ENCODE measurements at regions not wholly inside any gene's neighbourhood (a gene's known extent, or its start where the extent isn't known, plus 50 kb on each side); places are given as distances from the start of the nearest gene placed in this dataset.

DNA sequence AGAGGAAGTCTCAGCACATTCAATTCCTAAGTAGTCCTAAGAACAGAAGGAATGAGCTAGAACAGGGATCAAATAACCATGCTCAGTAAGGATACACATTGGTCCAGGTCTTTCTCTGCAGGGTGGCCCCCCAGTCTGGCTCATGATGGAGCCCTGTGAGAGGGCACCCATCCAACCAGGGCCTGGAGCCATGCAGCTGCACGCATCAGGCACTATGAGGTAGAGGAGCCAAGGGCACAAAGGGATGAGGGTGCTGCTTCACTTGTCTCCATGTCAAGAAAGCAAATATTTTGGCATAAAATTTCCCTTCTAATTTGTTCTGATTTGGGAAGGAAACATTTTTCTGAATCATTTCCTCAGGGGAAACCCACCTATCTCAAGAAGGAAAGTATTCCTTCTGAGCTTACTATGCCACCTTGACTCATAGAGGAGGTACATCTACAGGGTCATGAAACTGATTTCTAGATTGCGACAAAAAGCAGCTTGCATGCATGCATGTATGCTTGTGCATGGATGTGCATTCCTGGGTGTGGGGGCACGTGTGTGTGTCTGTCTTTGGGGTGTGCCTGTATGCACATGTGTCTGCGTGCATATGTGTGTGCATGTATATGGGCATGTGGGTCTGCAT lies 600.3 kb downstream of the MID1IP1 start:
- TF ChIP-seq, protein P1, sequence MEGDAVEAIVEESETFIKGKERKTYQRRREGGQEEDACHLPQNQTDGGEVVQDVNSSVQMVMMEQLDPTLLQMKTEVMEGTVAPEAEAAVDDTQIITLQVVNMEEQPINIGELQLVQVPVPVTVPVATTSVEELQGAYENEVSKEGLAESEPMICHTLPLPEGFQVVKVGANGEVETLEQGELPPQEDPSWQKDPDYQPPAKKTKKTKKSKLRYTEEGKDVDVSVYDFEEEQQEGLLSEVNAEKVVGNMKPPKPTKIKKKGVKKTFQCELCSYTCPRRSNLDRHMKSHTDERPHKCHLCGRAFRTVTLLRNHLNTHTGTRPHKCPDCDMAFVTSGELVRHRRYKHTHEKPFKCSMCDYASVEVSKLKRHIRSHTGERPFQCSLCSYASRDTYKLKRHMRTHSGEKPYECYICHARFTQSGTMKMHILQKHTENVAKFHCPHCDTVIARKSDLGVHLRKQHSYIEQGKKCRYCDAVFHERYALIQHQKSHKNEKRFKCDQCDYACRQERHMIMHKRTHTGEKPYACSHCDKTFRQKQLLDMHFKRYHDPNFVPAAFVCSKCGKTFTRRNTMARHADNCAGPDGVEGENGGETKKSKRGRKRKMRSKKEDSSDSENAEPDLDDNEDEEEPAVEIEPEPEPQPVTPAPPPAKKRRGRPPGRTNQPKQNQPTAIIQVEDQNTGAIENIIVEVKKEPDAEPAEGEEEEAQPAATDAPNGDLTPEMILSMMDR (conservative IDR thresholded peaks at IDR 0.05; ENCODE audit: low read depth, low read length): no peak
- no peak for TF ChIP-seq MAZ (IDR thresholded peaks at IDR 0.05; ENCODE audit: borderline replicate concordance, low read depth, low read length)
- no peak for TF ChIP-seq POLR2A (IDR thresholded peaks at IDR 0.05; ENCODE audit: low read depth, low read length)
- no peak for TF ChIP-seq RFX5 (IDR thresholded peaks at IDR 0.05; ENCODE audit: low read depth, low read length)
- TF ChIP-seq FOS (IDR thresholded peaks at IDR 0.05; ENCODE audit: low read depth, low read length): no peak
- TF ChIP-seq RCOR1 (IDR thresholded peaks at IDR 0.05; ENCODE audit: insufficient replicate concordance, low read length): no peak
- no peak for TF ChIP-seq MAFK (IDR thresholded peaks at IDR 0.05; ENCODE audit: low read depth, low read length)
- no peak for TF ChIP-seq CEBPB (IDR thresholded peaks at IDR 0.05; ENCODE audit: low read depth, low read length)
- TF ChIP-seq, protein P2, sequence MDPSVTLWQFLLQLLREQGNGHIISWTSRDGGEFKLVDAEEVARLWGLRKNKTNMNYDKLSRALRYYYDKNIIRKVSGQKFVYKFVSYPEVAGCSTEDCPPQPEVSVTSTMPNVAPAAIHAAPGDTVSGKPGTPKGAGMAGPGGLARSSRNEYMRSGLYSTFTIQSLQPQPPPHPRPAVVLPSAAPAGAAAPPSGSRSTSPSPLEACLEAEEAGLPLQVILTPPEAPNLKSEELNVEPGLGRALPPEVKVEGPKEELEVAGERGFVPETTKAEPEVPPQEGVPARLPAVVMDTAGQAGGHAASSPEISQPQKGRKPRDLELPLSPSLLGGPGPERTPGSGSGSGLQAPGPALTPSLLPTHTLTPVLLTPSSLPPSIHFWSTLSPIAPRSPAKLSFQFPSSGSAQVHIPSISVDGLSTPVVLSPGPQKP (IDR thresholded peaks at IDR 0.05; ENCODE audit: borderline replicate concordance, low read depth, low read length): no peak

Data from IMR-90 (cell line).